ENCODE measurements at regions not wholly inside any gene's neighbourhood (a gene's known extent, or its start where the extent isn't known, plus 50 kb on each side); places are given as distances from the start of the nearest gene placed in this dataset.

DNA sequence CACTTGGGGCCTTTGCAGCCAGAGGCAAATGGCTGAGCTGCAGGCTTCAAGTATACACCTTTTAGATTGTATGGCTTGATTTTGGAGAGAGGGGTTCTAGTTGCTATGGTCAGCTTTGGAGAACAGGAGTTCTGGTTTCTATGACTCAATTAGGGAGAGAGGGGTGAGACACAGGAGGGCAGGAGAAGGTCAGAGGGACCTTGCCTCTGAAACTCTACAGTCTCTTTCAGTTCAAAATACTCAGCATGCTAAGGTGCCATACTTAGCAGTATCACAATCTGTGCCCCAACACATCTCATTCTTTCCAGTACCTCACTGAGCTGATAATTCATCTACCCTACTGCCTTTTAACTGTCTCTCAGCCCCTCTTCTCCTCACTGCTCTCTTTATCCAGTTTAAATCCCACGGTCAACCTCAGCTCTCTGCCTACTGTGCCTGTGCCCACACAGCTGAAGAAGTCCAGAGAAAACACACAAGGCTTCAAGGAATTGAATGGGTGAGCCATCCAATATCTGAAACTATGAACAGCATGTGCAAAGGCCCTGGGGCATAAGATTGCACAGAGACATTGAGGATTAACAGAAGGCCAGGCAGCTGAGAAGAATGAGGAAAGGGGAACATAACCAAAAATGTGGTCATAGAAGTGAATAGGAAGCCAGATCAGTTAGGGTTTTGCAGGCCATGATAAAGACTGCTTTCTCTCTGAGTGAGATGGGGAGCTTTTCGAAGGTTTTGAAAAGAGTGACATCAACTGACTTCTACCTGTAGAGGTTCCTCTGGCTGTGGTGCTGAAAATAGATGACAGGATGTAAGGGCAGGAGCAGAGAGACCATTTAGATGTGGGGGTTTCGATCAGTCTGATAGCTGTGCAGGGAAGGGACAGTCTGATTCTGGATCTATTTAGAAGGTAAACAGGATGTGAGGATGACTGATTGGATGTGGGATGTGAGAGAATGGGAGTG, 54.5 kb upstream of the C3orf80 start:
- no peak for DNase-seq (ENCODE audit: low read depth)
- no peak overlapping the region for H3K4me3 ChIP-seq (ENCODE audit: low read depth, low read length)
- TF ChIP-seq, protein P1, sequence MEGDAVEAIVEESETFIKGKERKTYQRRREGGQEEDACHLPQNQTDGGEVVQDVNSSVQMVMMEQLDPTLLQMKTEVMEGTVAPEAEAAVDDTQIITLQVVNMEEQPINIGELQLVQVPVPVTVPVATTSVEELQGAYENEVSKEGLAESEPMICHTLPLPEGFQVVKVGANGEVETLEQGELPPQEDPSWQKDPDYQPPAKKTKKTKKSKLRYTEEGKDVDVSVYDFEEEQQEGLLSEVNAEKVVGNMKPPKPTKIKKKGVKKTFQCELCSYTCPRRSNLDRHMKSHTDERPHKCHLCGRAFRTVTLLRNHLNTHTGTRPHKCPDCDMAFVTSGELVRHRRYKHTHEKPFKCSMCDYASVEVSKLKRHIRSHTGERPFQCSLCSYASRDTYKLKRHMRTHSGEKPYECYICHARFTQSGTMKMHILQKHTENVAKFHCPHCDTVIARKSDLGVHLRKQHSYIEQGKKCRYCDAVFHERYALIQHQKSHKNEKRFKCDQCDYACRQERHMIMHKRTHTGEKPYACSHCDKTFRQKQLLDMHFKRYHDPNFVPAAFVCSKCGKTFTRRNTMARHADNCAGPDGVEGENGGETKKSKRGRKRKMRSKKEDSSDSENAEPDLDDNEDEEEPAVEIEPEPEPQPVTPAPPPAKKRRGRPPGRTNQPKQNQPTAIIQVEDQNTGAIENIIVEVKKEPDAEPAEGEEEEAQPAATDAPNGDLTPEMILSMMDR (IDR thresholded peaks at IDR 0.05; ENCODE audit: low read depth, low read length, missing control alignments) = no peak

DNA sequence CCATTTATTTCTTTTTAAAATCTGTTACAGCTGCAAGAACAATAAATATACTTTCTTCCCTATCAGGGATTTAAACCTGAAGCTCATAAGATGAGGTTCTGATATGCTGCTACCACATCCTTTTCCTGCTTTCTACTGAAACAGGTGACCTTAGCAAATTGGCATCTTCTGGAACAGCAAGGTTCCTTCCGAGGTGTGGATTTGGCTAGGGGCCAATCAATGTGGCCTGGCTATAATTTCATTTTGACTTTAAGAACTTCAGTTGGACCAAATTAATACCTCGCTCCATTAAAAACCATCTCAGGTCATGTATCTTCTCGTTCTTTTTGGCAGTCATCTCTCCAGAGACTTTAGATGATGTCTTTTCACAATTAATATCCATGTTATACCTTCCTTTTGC, 53.4 kb upstream of the C3orf80 start:
- no peak overlapping the region for H3K4me3 ChIP-seq (ENCODE audit: low read depth, low read length)
- TF ChIP-seq, protein P1 (IDR thresholded peaks at IDR 0.05; ENCODE audit: low read depth, low read length, missing control alignments) = no peak
- no peak for DNase-seq (ENCODE audit: low read depth)

DNA sequence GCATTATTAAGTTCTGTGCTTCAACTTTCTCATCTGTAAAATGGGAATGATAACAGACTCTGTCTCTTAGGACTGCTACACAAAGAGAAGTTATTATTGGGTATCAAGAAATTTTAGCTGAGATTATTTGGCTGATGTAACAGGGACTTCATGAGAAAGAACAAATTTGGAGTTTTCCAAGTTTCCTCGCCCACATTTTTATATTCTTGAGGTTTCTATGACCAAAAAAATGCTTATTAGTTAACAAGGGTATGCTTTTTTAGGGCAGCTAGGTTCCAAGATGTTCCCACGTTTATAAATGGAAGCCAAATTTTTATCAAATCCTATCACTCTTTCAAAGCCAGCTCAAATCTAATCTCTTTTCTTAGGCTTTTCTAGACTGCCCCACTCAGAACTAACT, 50.6 kb upstream of the C3orf80 start:
- DNase-seq (ENCODE audit: low read depth) = no peak
- H3K4me3 ChIP-seq (ENCODE audit: low read depth, low read length) = no peak overlapping the region
- TF ChIP-seq, protein P1 (IDR thresholded peaks at IDR 0.05; ENCODE audit: low read depth, low read length, missing control alignments) = no peak
